GM12878 (cell line): ENCODE measurements at regions not wholly inside any gene's neighbourhood (a gene's known extent, or its start where the extent isn't known, plus 50 kb on each side); places are given as distances from the start of the nearest gene placed in this dataset.
A peak's percentile ranks its signal among the peaks of the same experiment; 100 is the strongest.

Source experiments
- BRCA1 ChIP-seq: IDR thresholded peaks from 2 replicates; pipeline ENCODE4 v1.6.1; 2011; ENCODE audit warnings: low read depth, low read length, improper control_type of control experiment
- CREM ChIP-seq: IDR thresholded peaks from 2 replicates; pipeline ENCODE4 v1.6.1; 2014; ENCODE audit warnings: antibody characterized with exemption, low read depth
- ESRRA ChIP-seq: IDR thresholded peaks from 2 replicates; pipeline ENCODE4 v1.6.1; 2012; ENCODE audit warnings: mild to moderate bottlenecking, low read length, improper control_type of control experiment
- ETV6 ChIP-seq, 2 experiments: fragments of 450-650 bp in 1 of 2; IDR thresholded peaks in 1 of 2; conservative IDR thresholded peaks in 1 of 2; 2 replicates each; pipeline ENCODE4 v1.6.1; 2014; ENCODE audit warnings: antibody characterized with exemption in 1 of 2, borderline replicate concordance in 1 of 2, low read depth in 1 of 2, mild to moderate bottlenecking in 1 of 2, moderate library complexity in 1 of 2
- NR2F1 ChIP-seq: fragments of 450-650 bp; conservative IDR thresholded peaks from 2 replicates; pipeline ENCODE4 v1.6.1; 2017; ENCODE audit warnings: mild to moderate bottlenecking
- NRF1 ChIP-seq: conservative IDR thresholded peaks from 2 replicates; pipeline ENCODE4 v1.6.1; 2011; ENCODE audit warnings: mild to moderate bottlenecking, low read depth, low read length, improper control_type of control experiment
- RB1 ChIP-seq: fragments of 450-650 bp; formaldehyde crosslinking; IDR thresholded peaks from 2 replicates; pipeline ENCODE4 v1.6.1; 2017; ENCODE audit warnings: mild to moderate bottlenecking, borderline replicate concordance
- REST ChIP-seq: IDR thresholded peaks from 2 replicates; pipeline ENCODE4 v1.6.1; 2012; ENCODE audit warnings: mild to moderate bottlenecking, low read depth, low read length
- TBL1XR1 ChIP-seq: IDR thresholded peaks from 2 replicates; pipeline ENCODE4 v1.6.1; 2012; ENCODE audit warnings: low read depth, low read length, improper control_type of control experiment
- YBX1 ChIP-seq: fragments of 450-650 bp; IDR thresholded peaks from 2 replicates; pipeline ENCODE4 v1.6.1; 2016; ENCODE audit warnings: antibody characterized with exemption
- ZBTB11 ChIP-seq: fragments of 450-650 bp; formaldehyde crosslinking; IDR thresholded peaks from 2 replicates; pipeline ENCODE4 v1.5.0; 2022; ENCODE audit warnings: mild to moderate bottlenecking, missing genetic modification characterization
- TF ChIP-seq, protein P1 (sequence below): fragments of 450-650 bp; IDR thresholded peaks from 2 replicates; pipeline ENCODE4 v1.6.1; 2017; ENCODE audit warnings: mild to moderate bottlenecking, moderate library complexity
- TF ChIP-seq, protein P2 (sequence below): IDR thresholded peaks from 2 replicates; pipeline ENCODE4 v1.6.1; 2011; ENCODE audit warnings: low read depth, mild to moderate bottlenecking, low read length, moderate library complexity, borderline replicate concordance; ENCODE audit errors: extremely low read depth
- TF ChIP-seq, protein P3 (sequence below): fragments of 450-650 bp; IDR thresholded peaks from 2 replicates; pipeline ENCODE4 v1.6.1; 2016; ENCODE audit warnings: mild to moderate bottlenecking

- TF ChIP-seq, protein P1, sequence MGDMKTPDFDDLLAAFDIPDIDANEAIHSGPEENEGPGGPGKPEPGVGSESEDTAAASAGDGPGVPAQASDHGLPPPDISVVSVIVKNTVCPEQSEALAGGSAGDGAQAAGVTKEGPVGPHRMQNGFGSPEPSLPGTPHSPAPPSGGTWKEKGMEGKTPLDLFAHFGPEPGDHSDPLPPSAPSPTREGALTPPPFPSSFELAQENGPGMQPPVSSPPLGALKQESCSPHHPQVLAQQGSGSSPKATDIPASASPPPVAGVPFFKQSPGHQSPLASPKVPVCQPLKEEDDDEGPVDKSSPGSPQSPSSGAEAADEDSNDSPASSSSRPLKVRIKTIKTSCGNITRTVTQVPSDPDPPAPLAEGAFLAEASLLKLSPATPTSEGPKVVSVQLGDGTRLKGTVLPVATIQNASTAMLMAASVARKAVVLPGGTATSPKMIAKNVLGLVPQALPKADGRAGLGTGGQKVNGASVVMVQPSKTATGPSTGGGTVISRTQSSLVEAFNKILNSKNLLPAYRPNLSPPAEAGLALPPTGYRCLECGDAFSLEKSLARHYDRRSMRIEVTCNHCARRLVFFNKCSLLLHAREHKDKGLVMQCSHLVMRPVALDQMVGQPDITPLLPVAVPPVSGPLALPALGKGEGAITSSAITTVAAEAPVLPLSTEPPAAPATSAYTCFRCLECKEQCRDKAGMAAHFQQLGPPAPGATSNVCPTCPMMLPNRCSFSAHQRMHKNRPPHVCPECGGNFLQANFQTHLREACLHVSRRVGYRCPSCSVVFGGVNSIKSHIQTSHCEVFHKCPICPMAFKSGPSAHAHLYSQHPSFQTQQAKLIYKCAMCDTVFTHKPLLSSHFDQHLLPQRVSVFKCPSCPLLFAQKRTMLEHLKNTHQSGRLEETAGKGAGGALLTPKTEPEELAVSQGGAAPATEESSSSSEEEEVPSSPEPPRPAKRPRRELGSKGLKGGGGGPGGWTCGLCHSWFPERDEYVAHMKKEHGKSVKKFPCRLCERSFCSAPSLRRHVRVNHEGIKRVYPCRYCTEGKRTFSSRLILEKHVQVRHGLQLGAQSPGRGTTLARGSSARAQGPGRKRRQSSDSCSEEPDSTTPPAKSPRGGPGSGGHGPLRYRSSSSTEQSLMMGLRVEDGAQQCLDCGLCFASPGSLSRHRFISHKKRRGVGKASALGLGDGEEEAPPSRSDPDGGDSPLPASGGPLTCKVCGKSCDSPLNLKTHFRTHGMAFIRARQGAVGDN, result no peak
- TF ChIP-seq ETV6 (conservative IDR thresholded peaks at IDR 0.05 in 1 of 2, IDR thresholded peaks at IDR 0.05 in 1 of 2; ENCODE audit: borderline replicate concordance in 1 of 2, low read depth in 1 of 2), result no peak
- TF ChIP-seq ZBTB11 (CRISPR knock-in tag), result no peak
- TF ChIP-seq, protein P2, sequence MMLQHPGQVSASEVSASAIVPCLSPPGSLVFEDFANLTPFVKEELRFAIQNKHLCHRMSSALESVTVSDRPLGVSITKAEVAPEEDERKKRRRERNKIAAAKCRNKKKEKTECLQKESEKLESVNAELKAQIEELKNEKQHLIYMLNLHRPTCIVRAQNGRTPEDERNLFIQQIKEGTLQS, result no peak
- no peak for TF ChIP-seq YBX1
- TF ChIP-seq RB1, result no peak
- TF ChIP-seq, protein P3, sequence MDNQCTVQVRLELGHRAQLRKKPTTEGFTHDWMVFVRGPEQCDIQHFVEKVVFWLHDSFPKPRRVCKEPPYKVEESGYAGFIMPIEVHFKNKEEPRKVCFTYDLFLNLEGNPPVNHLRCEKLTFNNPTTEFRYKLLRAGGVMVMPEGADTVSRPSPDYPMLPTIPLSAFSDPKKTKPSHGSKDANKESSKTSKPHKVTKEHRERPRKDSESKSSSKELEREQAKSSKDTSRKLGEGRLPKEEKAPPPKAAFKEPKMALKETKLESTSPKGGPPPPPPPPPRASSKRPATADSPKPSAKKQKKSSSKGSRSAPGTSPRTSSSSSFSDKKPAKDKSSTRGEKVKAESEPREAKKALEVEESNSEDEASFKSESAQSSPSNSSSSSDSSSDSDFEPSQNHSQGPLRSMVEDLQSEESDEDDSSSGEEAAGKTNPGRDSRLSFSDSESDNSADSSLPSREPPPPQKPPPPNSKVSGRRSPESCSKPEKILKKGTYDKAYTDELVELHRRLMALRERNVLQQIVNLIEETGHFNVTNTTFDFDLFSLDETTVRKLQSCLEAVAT, result peak; percentile 66; the same call in 1 of the 2 replicates
- no peak for TF ChIP-seq ESRRA
- TF ChIP-seq CREM, result peak; percentile 26; the same call in 1 of the 2 replicates
- no peak for TF ChIP-seq REST
- TF ChIP-seq TBL1XR1, result no peak
- 0 out of 2 replicates have a peak, but pooled peaks have one; percentile 20 for TF ChIP-seq NR2F1
- no peak for TF ChIP-seq BRCA1
- TF ChIP-seq NRF1, result no peak
Observed at GRCh38 chr10:62647375-62648092, 157.0 kb upstream of the ADO start (continued).
